Esophagus squamous epithelium (tissue), 4 donors: ENCODE measurements at regions not wholly inside any gene's neighbourhood (a gene's known extent, or its start where the extent isn't known, plus 50 kb on each side); places are given as distances from the start of the nearest gene placed in this dataset.

Experiments used
- CTCF ChIP-seq, 6 experiments: fragments of 450-650 bp in 4 of 6; fragments of 200-600 bp in 2 of 6; sonication (generic) in 2 of 6; IDR thresholded peaks; one replicate each; pipeline ENCODE4 v1.5.1; 2016 to 2019; ENCODE audit warnings: antibody characterized with exemption in 6 of 6, mild to moderate bottlenecking in 4 of 6, moderate library complexity in 4 of 6
- POLR2A ChIP-seq, 4 donors: fragments of 450-650 bp; IDR thresholded peaks; one replicate each; pipeline ENCODE4 v1.6.1; 2017; ENCODE audit warnings: antibody characterized with exemption in 4 of 4, mild to moderate bottlenecking in 4 of 4, moderate library complexity in 3 of 4

- TF ChIP-seq CTCF (IDR thresholded peaks at IDR 0.05) (no peak), POLR2A (IDR thresholded peaks at IDR 0.05) (no peak)
Measured at GRCh38 chr3:110646496-110646895, 425.1 kb upstream of the NECTIN3 start.
